ENCODE measurements at regions not wholly inside any gene's neighbourhood (a gene's known extent, or its start where the extent isn't known, plus 50 kb on each side); places are given as distances from the start of the nearest gene placed in this dataset.

DNA sequence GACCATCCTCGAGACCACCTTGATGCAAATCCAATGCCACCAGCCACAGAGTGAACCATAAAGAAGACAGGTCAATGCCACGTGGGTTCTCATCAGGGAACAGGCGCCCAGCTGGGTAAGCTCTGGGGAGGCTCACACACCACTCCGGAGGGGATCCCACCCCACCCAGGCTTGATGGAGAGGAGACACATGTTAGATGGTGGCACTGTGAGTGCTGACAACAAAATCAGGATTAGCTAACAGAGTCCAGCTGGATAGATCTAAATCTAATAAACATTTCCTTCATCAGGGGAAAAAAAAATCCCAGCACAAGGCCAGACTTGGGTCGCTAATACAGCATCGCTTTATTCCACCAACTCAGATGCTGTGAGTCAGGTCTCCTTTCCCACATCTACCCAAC is 132.2 kb upstream of the TNR start:
- Histone ChIP-seq H3K36me3 (ENCODE audit: control insufficient read depth, insufficient read depth, low read length) (no peaks in the 10 kb centered on the region), H3K27ac (ENCODE audit: low read depth, low read length) (no peak overlapping the region), H3K9ac (ENCODE audit: extremely low read depth, low read length, poor library complexity, severe bottlenecking) (no peak overlapping the region), H3K4me3 (ENCODE audit: low read length) (no peak overlapping the region), H3K9me3 (ENCODE audit: control insufficient read depth, low read length) (no peaks in the 10 kb centered on the region), H3K27me3 (ENCODE audit: control insufficient read depth, insufficient read depth, low read length, poor library complexity, severe bottlenecking) (no peaks in the 10 kb centered on the region), H3K4me1 (ENCODE audit: control insufficient read depth, insufficient read depth, low read length) (peaks cover 12% of the 10 kb centered on the region)
- Mint-ChIP-seq H3K27ac (no peak overlapping the region), H3K4me3 (no peak overlapping the region), H3K4me1 (peaks cover 34% of the 10 kb centered on the region), H3K9me3 (no peaks in the 10 kb centered on the region), H3K27me3 (ENCODE audit: insufficient read depth) (peaks cover 11% of the 10 kb centered on the region), H3K36me3 (ENCODE audit: low read depth) (no peaks in the 10 kb centered on the region)
- 84 to 96% methylated on average over 4 to 6 of the region's 6 CpGs for WGBS, 2 experiments (ENCODE audit: insufficient coverage in 1 of 2, insufficient read length in 1 of 2)
- no peak for DNase-seq
- TF ChIP-seq, protein P1, sequence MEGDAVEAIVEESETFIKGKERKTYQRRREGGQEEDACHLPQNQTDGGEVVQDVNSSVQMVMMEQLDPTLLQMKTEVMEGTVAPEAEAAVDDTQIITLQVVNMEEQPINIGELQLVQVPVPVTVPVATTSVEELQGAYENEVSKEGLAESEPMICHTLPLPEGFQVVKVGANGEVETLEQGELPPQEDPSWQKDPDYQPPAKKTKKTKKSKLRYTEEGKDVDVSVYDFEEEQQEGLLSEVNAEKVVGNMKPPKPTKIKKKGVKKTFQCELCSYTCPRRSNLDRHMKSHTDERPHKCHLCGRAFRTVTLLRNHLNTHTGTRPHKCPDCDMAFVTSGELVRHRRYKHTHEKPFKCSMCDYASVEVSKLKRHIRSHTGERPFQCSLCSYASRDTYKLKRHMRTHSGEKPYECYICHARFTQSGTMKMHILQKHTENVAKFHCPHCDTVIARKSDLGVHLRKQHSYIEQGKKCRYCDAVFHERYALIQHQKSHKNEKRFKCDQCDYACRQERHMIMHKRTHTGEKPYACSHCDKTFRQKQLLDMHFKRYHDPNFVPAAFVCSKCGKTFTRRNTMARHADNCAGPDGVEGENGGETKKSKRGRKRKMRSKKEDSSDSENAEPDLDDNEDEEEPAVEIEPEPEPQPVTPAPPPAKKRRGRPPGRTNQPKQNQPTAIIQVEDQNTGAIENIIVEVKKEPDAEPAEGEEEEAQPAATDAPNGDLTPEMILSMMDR (conservative IDR thresholded peaks at IDR 0.05): no peak

DNA sequence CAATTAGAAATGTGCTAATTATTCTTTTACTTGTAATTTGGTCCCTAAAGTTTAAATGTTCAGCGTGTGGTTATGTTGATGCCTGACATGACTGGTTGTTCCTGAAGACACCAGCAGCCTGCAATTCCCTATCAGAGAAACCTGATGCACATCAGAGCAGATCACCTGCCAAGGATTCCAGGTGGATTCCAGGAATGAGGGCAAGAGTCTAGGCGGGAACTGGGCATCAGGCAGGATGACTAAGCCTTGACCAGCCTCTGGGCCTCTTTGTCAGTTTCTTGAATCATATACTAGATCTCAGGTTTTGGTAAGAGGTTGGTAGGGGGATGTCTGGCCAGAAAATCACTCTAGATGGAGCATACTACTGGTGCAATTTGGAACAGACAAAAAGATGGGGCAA is 130.7 kb upstream of the TNR start:
- Histone ChIP-seq H3K27me3 (ENCODE audit: control insufficient read depth, insufficient read depth, low read length, poor library complexity, severe bottlenecking) (no peaks in the 10 kb centered on the region), H3K36me3 (ENCODE audit: control insufficient read depth, insufficient read depth, low read length) (no peaks in the 10 kb centered on the region), H3K27ac (ENCODE audit: low read depth, low read length) (no peak overlapping the region), H3K4me3 (ENCODE audit: low read length) (no peak overlapping the region), H3K9me3 (ENCODE audit: control insufficient read depth, low read length) (no peaks in the 10 kb centered on the region), H3K4me1 (ENCODE audit: control insufficient read depth, insufficient read depth, low read length) (peaks cover 12% of the 10 kb centered on the region), H3K9ac (ENCODE audit: extremely low read depth, low read length, poor library complexity, severe bottlenecking) (no peak overlapping the region)
- TF ChIP-seq, protein P1 (conservative IDR thresholded peaks at IDR 0.05): no peak
- Mint-ChIP-seq H3K36me3 (ENCODE audit: low read depth) (no peaks in the 10 kb centered on the region), H3K4me1 (peaks cover 35% of the 10 kb centered on the region), H3K4me3 (no peak overlapping the region), H3K9me3 (no peaks in the 10 kb centered on the region), H3K27me3 (ENCODE audit: insufficient read depth) (peaks cover 18% of the 10 kb centered on the region), H3K27ac (no peak overlapping the region)
- 96% methylated on average over 2 of the region's 2 CpGs; no CpG with 5 or more reads in 1 of the 2 experiments for whole genome bisulfite sequencing, 2 experiments (ENCODE audit: insufficient coverage in 1 of 2, insufficient read length in 1 of 2)
- no peak for DNase-seq

DNA sequence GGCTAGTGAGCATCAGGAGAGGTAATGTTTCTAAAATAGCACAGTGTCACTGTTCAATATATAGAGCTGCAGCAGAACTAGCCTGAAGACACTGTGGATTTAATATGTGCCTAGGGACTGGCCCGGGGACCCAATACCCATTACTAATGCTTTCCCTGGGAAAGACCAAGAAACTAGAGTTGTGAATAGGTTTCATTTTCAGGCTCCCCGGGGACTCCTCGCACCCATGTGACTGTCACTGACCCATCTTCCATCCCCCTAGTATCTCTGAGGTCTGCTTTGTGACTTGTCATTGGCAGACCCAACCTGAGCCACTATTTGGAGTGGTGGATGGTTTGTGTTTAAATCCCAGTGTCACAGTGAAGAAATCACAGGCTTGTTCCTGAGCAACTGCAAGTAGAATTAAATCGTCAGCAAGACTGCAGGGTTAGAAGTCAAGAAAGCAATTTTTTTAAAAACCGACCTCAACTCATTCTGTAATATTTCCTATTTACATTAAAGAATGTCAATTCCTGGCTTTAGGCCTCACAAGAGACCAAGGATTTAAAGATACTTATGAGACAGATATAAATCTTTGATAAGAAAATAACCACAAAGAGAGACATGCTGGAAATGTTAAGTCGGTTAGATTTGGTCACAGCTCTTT is 130.0 kb upstream of the TNR start:
- DNase-seq: no peak
- peaks cover 35% of the 10 kb centered on the region for H3K4me1 Mint-ChIP-seq
- no peak overlapping the region for H3K9ac ChIP-seq (ENCODE audit: extremely low read depth, low read length, poor library complexity, severe bottlenecking)
- WGBS, 2 experiments (ENCODE audit: insufficient coverage in 1 of 2, insufficient read length in 1 of 2): 92 to 100% methylated on average over 2 to 6 of the region's 6 CpGs
- no peak overlapping the region for H3K4me3 Mint-ChIP-seq
- no peaks in the 10 kb centered on the region for H3K36me3 Mint-ChIP-seq (ENCODE audit: low read depth)
- no peaks in the 10 kb centered on the region for H3K9me3 Mint-ChIP-seq
- no peak overlapping the region for H3K27ac ChIP-seq (ENCODE audit: low read depth, low read length)
- H3K4me1 ChIP-seq (ENCODE audit: control insufficient read depth, insufficient read depth, low read length): peaks cover 11% of the 10 kb centered on the region
- H3K4me3 ChIP-seq (ENCODE audit: low read length): no peak overlapping the region
- TF ChIP-seq, protein P1 (conservative IDR thresholded peaks at IDR 0.05): no peak
- no peak overlapping the region for H3K27ac Mint-ChIP-seq
- H3K36me3 ChIP-seq (ENCODE audit: control insufficient read depth, insufficient read depth, low read length): no peaks in the 10 kb centered on the region
- no peaks in the 10 kb centered on the region for H3K27me3 ChIP-seq (ENCODE audit: control insufficient read depth, insufficient read depth, low read length, poor library complexity, severe bottlenecking)
- peaks cover 20% of the 10 kb centered on the region for H3K27me3 Mint-ChIP-seq (ENCODE audit: insufficient read depth)
- H3K9me3 ChIP-seq (ENCODE audit: control insufficient read depth, low read length): no peaks in the 10 kb centered on the region

Measured in endodermal cell (in vitro differentiated cells).